Stomach (tissue), 4 donors: ENCODE measurements at regions not wholly inside any gene's neighbourhood (a gene's known extent, or its start where the extent isn't known, plus 50 kb on each side); places are given as distances from the start of the nearest gene placed in this dataset.

Experiments used
- EP300 ChIP-seq: sonication (generic); formaldehyde crosslinking; IDR thresholded peaks from one replicate; pipeline ENCODE4 v1.6.1; 2017; ENCODE audit warnings: antibody characterized with exemption
- POLR2A ChIP-seq, 4 donors: fragments of 450-650 bp; IDR thresholded peaks; one replicate each; pipeline ENCODE4 v1.6.1; 2016; ENCODE audit warnings: antibody characterized with exemption in 4 of 4, control low read depth in 2 of 4, mild to moderate bottlenecking in 1 of 4, moderate library complexity in 1 of 4
- POLR2AphosphoS5 ChIP-seq, 3 donors: sonication (generic); formaldehyde crosslinking; IDR thresholded peaks; one replicate each; pipeline ENCODE4 v1.6.1; 2016; ENCODE audit warnings: antibody characterized with exemption in 3 of 3
- TF ChIP-seq, protein P1 (sequence below), 7 experiments: fragments of 450-650 bp in 4 of 7; fragments of 200-600 bp in 3 of 7; sonication (generic) in 3 of 7; IDR thresholded peaks; one replicate each; pipeline ENCODE4 v1.5.1; 2016 to 2019; ENCODE audit warnings: antibody characterized with exemption in 7 of 7, control low read depth in 2 of 7, mild to moderate bottlenecking in 1 of 7

DNA sequence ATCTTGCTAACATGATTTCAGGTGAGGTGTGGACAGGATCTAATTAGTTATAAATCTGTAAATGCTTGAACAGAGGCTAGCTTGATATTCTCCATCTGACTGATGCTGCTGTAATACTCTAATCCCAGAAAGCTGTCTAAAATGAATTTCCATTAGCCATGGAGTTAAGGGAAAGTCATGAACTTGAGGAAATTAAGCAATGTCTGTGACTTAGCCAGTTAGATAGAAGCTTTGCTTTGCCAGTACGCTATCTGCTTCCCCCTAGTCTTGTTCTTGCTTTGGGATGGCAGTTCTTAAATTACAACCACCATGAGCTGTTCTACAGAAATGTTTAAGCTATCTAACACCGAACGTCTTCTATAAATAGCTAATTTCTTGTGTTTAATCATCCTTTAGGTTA, 195.7 kb downstream of the PRL start:
- TF ChIP-seq, protein P1, sequence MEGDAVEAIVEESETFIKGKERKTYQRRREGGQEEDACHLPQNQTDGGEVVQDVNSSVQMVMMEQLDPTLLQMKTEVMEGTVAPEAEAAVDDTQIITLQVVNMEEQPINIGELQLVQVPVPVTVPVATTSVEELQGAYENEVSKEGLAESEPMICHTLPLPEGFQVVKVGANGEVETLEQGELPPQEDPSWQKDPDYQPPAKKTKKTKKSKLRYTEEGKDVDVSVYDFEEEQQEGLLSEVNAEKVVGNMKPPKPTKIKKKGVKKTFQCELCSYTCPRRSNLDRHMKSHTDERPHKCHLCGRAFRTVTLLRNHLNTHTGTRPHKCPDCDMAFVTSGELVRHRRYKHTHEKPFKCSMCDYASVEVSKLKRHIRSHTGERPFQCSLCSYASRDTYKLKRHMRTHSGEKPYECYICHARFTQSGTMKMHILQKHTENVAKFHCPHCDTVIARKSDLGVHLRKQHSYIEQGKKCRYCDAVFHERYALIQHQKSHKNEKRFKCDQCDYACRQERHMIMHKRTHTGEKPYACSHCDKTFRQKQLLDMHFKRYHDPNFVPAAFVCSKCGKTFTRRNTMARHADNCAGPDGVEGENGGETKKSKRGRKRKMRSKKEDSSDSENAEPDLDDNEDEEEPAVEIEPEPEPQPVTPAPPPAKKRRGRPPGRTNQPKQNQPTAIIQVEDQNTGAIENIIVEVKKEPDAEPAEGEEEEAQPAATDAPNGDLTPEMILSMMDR (IDR thresholded peaks at IDR 0.05), result no peak
- no peak for TF ChIP-seq POLR2A (IDR thresholded peaks at IDR 0.05)
- TF ChIP-seq EP300, result no peak
- no peak for TF ChIP-seq POLR2AphosphoS5 (IDR thresholded peaks at IDR 0.05)
